GM12878 (cell line): ENCODE measurements at regions not wholly inside any gene's neighbourhood (a gene's known extent, or its start where the extent isn't known, plus 50 kb on each side); places are given as distances from the start of the nearest gene placed in this dataset.

Source experiments
- BMI1 ChIP-seq: fragments of 450-650 bp; IDR thresholded peaks from 2 replicates; pipeline ENCODE4 v1.6.1; 2016; ENCODE audit warnings: mild to moderate bottlenecking, moderate library complexity, borderline replicate concordance
- CHD1 ChIP-seq: IDR thresholded peaks from 2 replicates; pipeline ENCODE4 v1.6.1; 2012; ENCODE audit warnings: low read depth, low read length, improper control_type of control experiment
- CTCF ChIP-seq, 3 experiments: IDR thresholded peaks in 2 of 3; conservative IDR thresholded peaks in 1 of 3; 2 replicates each; pipeline ENCODE4 v1.5.1; 2011; ENCODE audit warnings: low read depth in 3 of 3, low read length in 3 of 3, mild to moderate bottlenecking in 3 of 3, control low read depth in 2 of 3, moderate library complexity in 2 of 3, inconsistent platforms in 1 of 3, mixed read lengths in 1 of 3; ENCODE audit not compliant: control insufficient read depth in 2 of 3, insufficient read depth in 1 of 3; ENCODE audit errors: extremely low read depth in 1 of 3
- E2F4 ChIP-seq: IDR thresholded peaks from 2 replicates; pipeline ENCODE4 v1.6.1; 2012; ENCODE audit warnings: low read depth, low read length, improper control_type of control experiment
- ESRRA ChIP-seq: IDR thresholded peaks from 2 replicates; pipeline ENCODE4 v1.6.1; 2012; ENCODE audit warnings: mild to moderate bottlenecking, low read length, improper control_type of control experiment
- FOXM1 ChIP-seq: IDR thresholded peaks from 2 replicates; pipeline ENCODE4 v1.6.1; 2012; ENCODE audit warnings: low read depth, mild to moderate bottlenecking, inconsistent platforms, low read length, moderate library complexity
- POLR2A ChIP-seq: IDR thresholded peaks from 2 replicates; pipeline ENCODE4 v1.6.1; 2011; ENCODE audit warnings: low read depth, mild to moderate bottlenecking, low read length
- SP1 ChIP-seq: IDR thresholded peaks from one replicate; pipeline ENCODE4 v1.6.1; 2011; ENCODE audit warnings: low read depth, low read length
- SUZ12 ChIP-seq: fragments of 200-600 bp; sonication (generic); IDR thresholded peaks from one replicate; pipeline ENCODE4 v1.6.1; 2018; ENCODE audit warnings: antibody characterized with exemption, mild to moderate bottlenecking; ENCODE audit not compliant: unreplicated experiment
- TAF1 ChIP-seq: IDR thresholded peaks from 2 replicates; pipeline ENCODE4 v1.6.1; 2011; ENCODE audit warnings: mild to moderate bottlenecking, low read depth, low read length, borderline replicate concordance
- ZBTB33 ChIP-seq: fragments of 450-650 bp; IDR thresholded peaks from 2 replicates; pipeline ENCODE4 v1.6.1; 2017; ENCODE audit warnings: mild to moderate bottlenecking

GRCh38 chr9:16062542-16063240 is 509.8 kb downstream of the CCDC171 start:
- TF ChIP-seq FOXM1 (no peak), TAF1 (no peak), BMI1 (no peak), CTCF (IDR thresholded peaks at IDR 0.05 in 2 of 3, conservative IDR thresholded peaks at IDR 0.05 in 1 of 3; ENCODE audit: control insufficient read depth in 2 of 3, extremely low read depth in 1 of 3, insufficient read depth in 1 of 3, low read depth in 3 of 3, low read length in 3 of 3) (no peak), E2F4 (no peak), ESRRA (no peak), ZBTB33 (no peak), POLR2A (no peak), SUZ12 (no peak), CHD1 (no peak), SP1 (no peak)
